Epithelial cell of esophagus (primary cell): ENCODE measurements at regions not wholly inside any gene's neighbourhood (a gene's known extent, or its start where the extent isn't known, plus 50 kb on each side); places are given as distances from the start of the nearest gene placed in this dataset.

Experiments
- DNase-seq: peaks from one replicate; pipeline ENCODE4 v3.0.0; 2010; ENCODE audit warnings: low read depth
- H3K4me3 ChIP-seq: 2 replicates; pipeline ENCODE4 v1.5.1; 2011; ENCODE audit warnings: mild to moderate bottlenecking, low read length, control low read depth
- TF ChIP-seq, protein P1 (sequence below): IDR thresholded peaks from 2 replicates; pipeline ENCODE4 v1.5.1; 2011; ENCODE audit warnings: low read depth, mild to moderate bottlenecking, low read length, control low read depth, inconsistent platforms; ENCODE audit not compliant: insufficient read depth; ENCODE audit errors: missing control alignments

DNA sequence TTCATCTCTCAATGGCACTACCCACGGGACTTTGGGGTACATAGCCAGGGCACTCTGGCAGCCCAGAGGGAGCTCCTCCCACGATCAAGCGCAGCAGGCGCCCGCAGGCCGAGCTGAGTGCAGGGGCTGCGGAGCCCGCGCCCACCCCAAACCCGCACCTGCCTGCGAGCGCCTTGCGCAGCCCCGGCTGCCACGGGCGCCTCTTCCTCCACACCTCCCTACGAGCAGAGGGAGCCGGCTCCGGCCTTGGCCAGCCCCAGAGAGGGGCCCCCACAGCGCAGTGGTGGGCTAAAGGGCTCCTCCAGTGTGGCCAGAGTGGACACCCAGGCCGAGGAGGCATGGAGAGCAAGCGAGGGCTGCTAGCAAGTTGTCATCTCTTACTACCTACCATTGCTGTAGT is 165.2 kb downstream of the UBE2E3 start:
- TF ChIP-seq, protein P1, sequence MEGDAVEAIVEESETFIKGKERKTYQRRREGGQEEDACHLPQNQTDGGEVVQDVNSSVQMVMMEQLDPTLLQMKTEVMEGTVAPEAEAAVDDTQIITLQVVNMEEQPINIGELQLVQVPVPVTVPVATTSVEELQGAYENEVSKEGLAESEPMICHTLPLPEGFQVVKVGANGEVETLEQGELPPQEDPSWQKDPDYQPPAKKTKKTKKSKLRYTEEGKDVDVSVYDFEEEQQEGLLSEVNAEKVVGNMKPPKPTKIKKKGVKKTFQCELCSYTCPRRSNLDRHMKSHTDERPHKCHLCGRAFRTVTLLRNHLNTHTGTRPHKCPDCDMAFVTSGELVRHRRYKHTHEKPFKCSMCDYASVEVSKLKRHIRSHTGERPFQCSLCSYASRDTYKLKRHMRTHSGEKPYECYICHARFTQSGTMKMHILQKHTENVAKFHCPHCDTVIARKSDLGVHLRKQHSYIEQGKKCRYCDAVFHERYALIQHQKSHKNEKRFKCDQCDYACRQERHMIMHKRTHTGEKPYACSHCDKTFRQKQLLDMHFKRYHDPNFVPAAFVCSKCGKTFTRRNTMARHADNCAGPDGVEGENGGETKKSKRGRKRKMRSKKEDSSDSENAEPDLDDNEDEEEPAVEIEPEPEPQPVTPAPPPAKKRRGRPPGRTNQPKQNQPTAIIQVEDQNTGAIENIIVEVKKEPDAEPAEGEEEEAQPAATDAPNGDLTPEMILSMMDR = no peak
- DNase-seq = no peak
- no peak overlapping the region for H3K4me3 ChIP-seq

DNA sequence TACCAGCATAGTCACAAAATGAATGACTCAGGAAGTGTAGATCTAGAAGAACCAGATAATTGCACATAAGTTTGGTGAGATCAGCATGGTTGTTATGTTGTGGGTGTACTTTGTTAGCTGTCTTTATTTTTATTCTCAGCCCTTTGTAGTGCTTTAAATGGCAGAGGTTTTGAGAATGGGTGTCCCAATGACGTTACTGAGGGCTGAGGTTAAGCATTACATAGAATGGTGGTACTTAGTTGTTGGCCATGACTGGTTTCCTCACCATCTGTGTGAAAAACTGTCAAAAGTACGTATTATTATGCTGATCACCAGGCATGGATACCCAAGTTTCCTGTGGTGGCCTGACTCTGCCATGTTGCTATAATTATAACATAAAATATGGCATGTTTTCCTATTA is 165.8 kb downstream of the UBE2E3 start:
- DNase-seq = peak; percentile 55
- TF ChIP-seq, protein P1 = no peak
- no peak overlapping the region for H3K4me3 ChIP-seq

DNA sequence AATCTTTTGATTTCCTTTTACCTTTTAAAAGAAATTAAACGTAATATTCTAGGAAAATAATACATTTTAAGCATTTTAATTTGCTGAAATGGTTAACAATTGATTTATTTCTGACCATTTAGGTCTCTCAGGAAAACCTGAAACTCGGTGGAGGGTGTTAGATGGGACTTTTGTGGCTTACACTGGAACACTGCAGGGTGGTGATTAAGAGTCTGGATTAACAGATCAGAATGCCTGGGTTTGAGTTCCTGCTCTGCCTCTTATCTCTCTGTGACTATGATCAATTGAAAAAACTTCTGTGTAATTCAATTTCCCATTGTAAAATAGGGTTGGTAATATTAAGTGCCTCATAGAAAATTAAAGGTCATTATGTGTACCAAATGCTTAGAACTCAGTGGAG is 168.7 kb downstream of the UBE2E3 start:
- TF ChIP-seq, protein P1 = no peak
- DNase-seq = no peak
- no peak overlapping the region for H3K4me3 ChIP-seq

DNA sequence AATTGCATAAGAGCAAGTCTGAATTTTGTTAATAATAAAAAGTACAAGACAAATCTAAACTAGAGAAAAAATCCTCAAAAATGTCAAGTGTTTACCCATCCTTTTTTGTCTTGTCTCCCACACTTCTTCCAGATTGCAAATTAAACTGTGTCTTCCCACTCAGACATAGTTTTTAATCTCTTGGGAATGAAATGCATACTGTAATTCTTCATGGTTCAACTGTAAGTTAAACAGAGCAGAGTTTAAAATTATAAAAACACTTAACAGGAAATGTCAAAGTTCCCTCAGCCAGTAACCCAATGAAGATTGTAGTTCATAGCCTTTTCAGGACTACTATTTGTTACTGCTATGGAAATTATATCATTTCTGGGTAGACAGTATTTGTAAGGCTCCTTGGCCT is 171.8 kb downstream of the UBE2E3 start:
- TF ChIP-seq, protein P1 = no peak
- H3K4me3 ChIP-seq = no peak overlapping the region
- no peak for DNase-seq

DNA sequence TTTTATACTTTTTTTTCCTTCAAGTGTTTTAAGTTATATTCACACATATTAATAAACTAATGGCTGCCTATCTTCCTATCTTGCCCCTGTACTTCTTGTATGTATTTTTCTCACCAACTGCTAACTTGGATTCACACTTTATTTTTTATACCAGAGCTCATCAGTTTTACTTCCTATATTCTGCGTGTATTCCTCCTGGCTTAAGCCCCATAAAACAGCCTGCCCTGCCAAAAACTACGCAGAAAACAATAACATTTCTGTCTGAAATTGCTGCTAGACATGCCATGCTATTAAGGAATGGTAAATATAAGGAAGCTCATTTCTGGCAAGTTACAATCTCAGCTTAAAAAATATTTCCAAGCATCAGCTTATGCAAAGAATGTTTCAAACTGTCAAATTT is 172.3 kb downstream of the UBE2E3 start:
- no peak for DNase-seq
- H3K4me3 ChIP-seq = no peak overlapping the region
- TF ChIP-seq, protein P1 = no peak

DNA sequence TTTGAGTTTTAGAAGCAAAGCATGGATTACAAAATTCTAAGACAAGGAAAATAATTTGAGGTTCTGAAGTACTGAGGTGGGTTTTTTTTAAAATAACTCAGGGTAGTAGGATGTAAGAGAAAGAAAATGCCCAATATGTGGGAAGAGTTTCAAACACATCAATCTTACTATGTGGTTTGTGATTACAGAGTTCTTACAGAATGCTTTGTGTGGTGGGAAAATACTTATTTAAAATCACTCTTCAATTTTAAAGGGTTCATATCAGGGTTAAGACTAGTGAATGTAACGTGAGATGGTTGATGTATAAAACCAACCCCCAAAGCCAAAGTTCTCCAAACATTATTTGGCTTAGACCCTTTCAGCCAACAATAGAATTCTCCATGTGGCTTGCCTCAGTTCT is 173.5 kb downstream of the UBE2E3 start:
- no peak overlapping the region for H3K4me3 ChIP-seq
- no peak for DNase-seq
- TF ChIP-seq, protein P1 = no peak

DNA sequence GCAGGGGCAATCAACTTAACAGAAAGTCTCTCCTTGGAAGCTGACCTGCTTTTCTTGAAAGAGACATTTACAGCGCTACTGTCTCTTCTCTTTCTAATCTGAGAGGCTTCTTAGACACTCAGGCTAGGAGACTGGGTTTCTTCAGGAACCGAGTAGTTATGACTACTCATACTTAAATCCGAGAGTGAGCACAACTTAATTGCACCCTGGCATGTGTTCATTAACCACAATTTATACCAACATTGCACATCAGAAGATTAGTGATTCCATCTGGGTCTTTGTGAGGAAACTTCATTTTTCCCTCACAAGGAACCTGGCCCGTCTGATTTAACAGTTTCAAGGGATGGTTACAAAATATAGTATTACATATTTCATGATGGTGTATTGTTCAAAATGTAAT is 176.9 kb downstream of the UBE2E3 start:
- no peak overlapping the region for H3K4me3 ChIP-seq
- DNase-seq = no peak
- TF ChIP-seq, protein P1 = no peak
